ENCODE measurements at regions not wholly inside any gene's neighbourhood (a gene's known extent, or its start where the extent isn't known, plus 50 kb on each side); places are given as distances from the start of the nearest gene placed in this dataset.

GRCh38 chr2:43062058-43062457, 164.3 kb downstream of the ZFP36L2 start:
- TF ChIP-seq POU2F2 (IDR thresholded peaks at IDR 0.05; ENCODE audit: low read depth, low read length) (no peak), POLR2AphosphoS5 (IDR thresholded peaks at IDR 0.05; ENCODE audit: low read depth, low read length) (no peak)
- DNase-seq (ENCODE audit: insufficient read length, low spot score) = no peak
- no peak for FAIRE-seq

DNA sequence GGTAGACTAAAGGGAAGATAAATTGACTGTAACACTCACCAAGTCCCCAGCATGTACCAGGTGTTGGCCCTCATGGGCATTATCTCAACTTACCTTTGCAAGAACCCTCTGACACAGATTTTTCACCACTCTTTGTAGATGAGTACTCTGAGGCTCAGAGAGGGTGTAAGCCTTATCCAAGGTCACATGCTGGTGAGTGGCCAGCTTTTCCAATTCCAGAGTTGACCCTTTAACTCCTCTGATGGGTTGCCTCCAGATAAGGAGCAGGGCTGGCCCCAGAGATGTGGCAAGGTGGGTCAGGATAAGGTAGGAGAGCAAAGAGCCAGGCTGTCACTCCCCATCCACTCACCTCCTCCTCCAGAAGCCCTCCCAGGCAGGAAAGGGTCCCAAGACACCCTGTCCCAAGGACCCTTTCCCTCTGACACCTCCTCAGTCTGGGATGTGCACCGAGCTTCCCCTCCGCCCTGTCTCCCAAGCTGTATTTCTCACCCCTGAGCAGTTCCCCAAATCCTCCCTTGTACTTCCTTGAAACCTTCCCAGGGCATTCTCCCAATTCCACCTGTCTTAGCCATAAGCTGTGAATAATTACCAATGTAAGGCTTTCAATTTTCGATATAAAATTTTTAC, 165.9 kb downstream of the ZFP36L2 start:
- FAIRE-seq = no peak
- TF ChIP-seq POU2F2 (IDR thresholded peaks at IDR 0.05; ENCODE audit: low read depth, low read length) (no peak), PAX5 (IDR thresholded peaks at IDR 0.05; ENCODE audit: insufficient read depth, low read length, severe bottlenecking) (no peak), POLR2A (IDR thresholded peaks at IDR 0.05; ENCODE audit: low read depth, low read length) (no peak), POLR2AphosphoS5 (IDR thresholded peaks at IDR 0.05; ENCODE audit: low read depth, low read length) (no peak), SPI1 (IDR thresholded peaks at IDR 0.05; ENCODE audit: low read depth, low read length) (no peak), TAF1 (IDR thresholded peaks at IDR 0.05; ENCODE audit: low read depth, low read length) (no peak)
- no peak for DNase-seq (ENCODE audit: insufficient read length, low spot score)

DNA sequence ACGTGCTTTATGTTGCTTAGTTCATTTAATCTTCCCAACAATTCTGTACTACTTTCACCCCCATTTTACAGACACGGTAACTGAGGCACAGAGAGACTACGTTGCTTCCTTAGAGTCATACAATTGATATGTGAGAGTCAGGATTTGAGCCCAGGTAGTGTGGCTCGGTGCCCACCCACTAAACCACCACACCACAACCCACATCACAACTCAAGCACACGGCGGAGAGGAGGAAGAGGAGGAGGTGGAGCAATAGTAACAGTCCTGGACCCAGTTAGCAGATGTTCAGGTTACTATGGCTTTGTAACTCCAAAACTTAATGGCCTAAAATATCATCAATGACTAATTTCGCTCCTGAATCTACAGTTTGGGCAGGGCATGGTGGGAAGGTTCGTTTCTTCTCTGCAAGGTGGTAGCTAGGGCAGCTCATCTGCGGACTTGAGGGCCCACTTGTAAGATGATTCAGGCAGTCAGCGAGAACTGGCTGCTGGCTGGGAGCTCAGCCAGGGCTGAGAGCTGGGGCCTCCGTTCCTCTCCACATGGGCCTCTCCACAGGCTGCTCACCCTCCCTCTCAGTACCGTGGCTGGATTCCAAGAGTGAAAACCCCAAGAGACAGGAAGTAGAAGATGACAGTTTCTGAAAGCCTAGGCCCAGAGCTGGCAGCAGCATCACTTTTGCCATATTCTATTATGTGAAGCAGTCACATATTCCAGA, 167.1 kb downstream of the ZFP36L2 start:
- DNase-seq (ENCODE audit: insufficient read length, low spot score) (peak; percentile 47), FAIRE-seq (peak; percentile 86)
- TF ChIP-seq PAX5 (IDR thresholded peaks at IDR 0.05; ENCODE audit: insufficient read depth, low read length, severe bottlenecking) (no peak), POLR2A (IDR thresholded peaks at IDR 0.05; ENCODE audit: low read depth, low read length) (no peak), SPI1 (IDR thresholded peaks at IDR 0.05; ENCODE audit: low read depth, low read length) (0 out of 2 replicates have a peak, but pooled peaks have one; percentile 1)

DNA sequence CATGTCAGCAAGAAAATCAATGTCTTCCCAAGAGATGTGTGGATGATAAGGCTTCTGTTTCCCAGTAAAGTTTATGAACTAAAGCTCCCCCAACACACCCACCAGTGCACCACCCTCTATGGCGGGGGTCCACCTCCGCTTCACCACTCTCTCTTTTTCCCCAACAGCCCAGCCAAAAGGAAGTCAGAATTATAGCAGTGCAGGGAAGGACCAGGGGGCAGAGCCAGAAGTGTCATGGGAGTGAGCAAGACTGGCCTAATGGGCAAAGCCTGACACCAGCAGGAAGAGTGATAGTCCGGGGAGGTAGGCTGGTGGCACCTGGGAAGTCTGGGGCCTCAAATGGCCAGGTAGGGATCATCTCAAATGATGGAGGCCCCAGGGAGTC, 167.7 kb downstream of the ZFP36L2 start:
- FAIRE-seq (no peak), DNase-seq (ENCODE audit: insufficient read length, low spot score) (no peak)
- no peak for TF ChIP-seq SPI1 (IDR thresholded peaks at IDR 0.05; ENCODE audit: low read depth, low read length)
- TF ChIP-seq POLR2AphosphoS5 (IDR thresholded peaks at IDR 0.05; ENCODE audit: low read depth, low read length) = no peak
- no peak for TF ChIP-seq TAF1 (IDR thresholded peaks at IDR 0.05; ENCODE audit: low read depth, low read length)
- no peak for TF ChIP-seq POU2F2 (IDR thresholded peaks at IDR 0.05; ENCODE audit: low read depth, low read length)
- TF ChIP-seq PAX5 (IDR thresholded peaks at IDR 0.05; ENCODE audit: insufficient read depth, low read length, severe bottlenecking) = no peak
- no peak for TF ChIP-seq POLR2A (IDR thresholded peaks at IDR 0.05; ENCODE audit: low read depth, low read length)

GRCh38 chr2:43057742-43058725, 168.4 kb downstream of the ZFP36L2 start:
- FAIRE-seq = no peak
- no peak for TF ChIP-seq POU2F2 (IDR thresholded peaks at IDR 0.05; ENCODE audit: low read depth, low read length)
- no peak for TF ChIP-seq TAF1 (IDR thresholded peaks at IDR 0.05; ENCODE audit: low read depth, low read length)
- no peak for TF ChIP-seq PAX5 (IDR thresholded peaks at IDR 0.05; ENCODE audit: insufficient read depth, low read length, severe bottlenecking)
- DNase-seq (ENCODE audit: insufficient read length, low spot score) = no peak

DNA sequence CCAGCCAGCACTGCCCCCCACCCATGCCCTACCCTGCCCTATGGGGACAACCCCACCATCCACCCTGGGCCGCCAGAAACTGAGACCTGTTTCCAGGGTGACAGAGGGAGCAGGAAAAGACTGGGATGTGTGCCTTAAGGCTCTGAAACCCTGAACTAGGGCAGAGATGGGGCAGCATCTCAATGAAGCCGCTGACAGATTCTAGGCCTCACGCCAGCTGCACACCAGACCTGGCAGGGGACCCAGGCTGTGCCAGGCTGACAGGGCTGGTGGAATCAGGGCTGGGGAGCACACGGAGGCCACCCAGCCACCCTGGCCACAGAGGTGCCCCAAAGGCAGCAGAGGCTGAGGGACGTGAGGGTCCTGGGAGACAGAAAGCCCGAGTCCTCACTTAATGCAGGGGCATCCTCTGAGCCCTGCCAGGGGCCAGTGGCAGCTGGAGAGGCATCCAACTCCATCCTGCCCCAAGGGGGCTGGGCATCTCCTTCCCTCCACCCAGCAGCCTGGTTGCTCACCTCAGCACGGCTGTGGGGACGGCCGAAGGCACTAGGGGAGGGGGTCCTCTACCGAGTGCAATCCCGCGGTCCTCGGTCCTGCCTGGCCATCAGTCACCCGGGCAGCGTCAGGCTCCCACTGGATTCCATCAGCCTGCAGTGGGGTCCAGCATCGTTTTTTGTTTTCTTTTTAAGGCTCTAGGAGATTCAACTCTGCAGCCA, 169.2 kb downstream of the ZFP36L2 start:
- FAIRE-seq (no peak), DNase-seq (ENCODE audit: insufficient read length, low spot score) (no peak)
- TF ChIP-seq SPI1 (IDR thresholded peaks at IDR 0.05; ENCODE audit: low read depth, low read length) (no peak), POLR2AphosphoS5 (IDR thresholded peaks at IDR 0.05; ENCODE audit: low read depth, low read length) (no peak), PAX5 (IDR thresholded peaks at IDR 0.05; ENCODE audit: insufficient read depth, low read length, severe bottlenecking) (no peak), POLR2A (IDR thresholded peaks at IDR 0.05; ENCODE audit: low read depth, low read length) (no peak), POU2F2 (IDR thresholded peaks at IDR 0.05; ENCODE audit: low read depth, low read length) (no peak), TAF1 (IDR thresholded peaks at IDR 0.05; ENCODE audit: low read depth, low read length) (no peak)

- TF ChIP-seq POLR2AphosphoS5 (IDR thresholded peaks at IDR 0.05; ENCODE audit: low read depth, low read length) = no peak
- TF ChIP-seq POU2F2 (IDR thresholded peaks at IDR 0.05; ENCODE audit: low read depth, low read length) = no peak
- TF ChIP-seq POLR2A (IDR thresholded peaks at IDR 0.05; ENCODE audit: low read depth, low read length) = no peak
- TF ChIP-seq SPI1 (IDR thresholded peaks at IDR 0.05; ENCODE audit: low read depth, low read length) = no peak
- no peak for TF ChIP-seq TAF1 (IDR thresholded peaks at IDR 0.05; ENCODE audit: low read depth, low read length)
- no peak for TF ChIP-seq PAX5 (IDR thresholded peaks at IDR 0.05; ENCODE audit: insufficient read depth, low read length, severe bottlenecking)
- no peak for FAIRE-seq
- DNase-seq (ENCODE audit: insufficient read length, low spot score) = no peak
These were observed 170.4 kb downstream of the ZFP36L2 start for GRCh38 chr2:43055985-43056384.

- FAIRE-seq (no peak), DNase-seq (ENCODE audit: insufficient read length, low spot score) (no peak)
- TF ChIP-seq POU2F2 (IDR thresholded peaks at IDR 0.05; ENCODE audit: low read depth, low read length) = no peak
- no peak for TF ChIP-seq POLR2A (IDR thresholded peaks at IDR 0.05; ENCODE audit: low read depth, low read length)
- TF ChIP-seq SPI1 (IDR thresholded peaks at IDR 0.05; ENCODE audit: low read depth, low read length) = no peak
- TF ChIP-seq POLR2AphosphoS5 (IDR thresholded peaks at IDR 0.05; ENCODE audit: low read depth, low read length) = no peak
- no peak for TF ChIP-seq TAF1 (IDR thresholded peaks at IDR 0.05; ENCODE audit: low read depth, low read length)
- TF ChIP-seq PAX5 (IDR thresholded peaks at IDR 0.05; ENCODE audit: insufficient read depth, low read length, severe bottlenecking) = no peak
These were observed 171.1 kb downstream of the ZFP36L2 start for GRCh38 chr2:43055086-43055912.
